ENCODE measurements at regions not wholly inside any gene's neighbourhood (a gene's known extent, or its start where the extent isn't known, plus 50 kb on each side); places are given as distances from the start of the nearest gene placed in this dataset.

GRCh38 chr3:44020143-44020542, 221.5 kb upstream of the TOPAZ1 start:
- no peak for DNase-seq (ENCODE audit: low spot score)

GRCh38 chr3:44021651-44022594, 219.8 kb upstream of the TOPAZ1 start:
- DNase-seq (ENCODE audit: low spot score): peak; percentile 16

GRCh38 chr3:44023961-44024593, 217.6 kb upstream of the TOPAZ1 start:
- no peak for DNase-seq (ENCODE audit: low spot score)

- peak; percentile 7 for DNase-seq (ENCODE audit: low spot score)
Observed at GRCh38 chr3:44026220-44026865, 215.3 kb upstream of the TOPAZ1 start.

GRCh38 chr3:44029100-44029499, 212.6 kb upstream of the TOPAZ1 start:
- no peak for DNase-seq (ENCODE audit: low spot score)

GRCh38 chr3:44030285-44030684, 211.4 kb upstream of the TOPAZ1 start:
- no peak for DNase-seq (ENCODE audit: low spot score)

GRCh38 chr3:44030687-44031305, 210.9 kb upstream of the TOPAZ1 start:
- peak; percentile 7 for DNase-seq (ENCODE audit: low spot score)

- DNase-seq (ENCODE audit: low spot score): no peak
Observed at GRCh38 chr3:44031387-44032380, 210.0 kb upstream of the TOPAZ1 start.

- DNase-seq (ENCODE audit: low spot score): no peak
Observed at GRCh38 chr3:44032487-44032886, 209.2 kb upstream of the TOPAZ1 start.

GRCh38 chr3:44033123-44033522, 208.6 kb upstream of the TOPAZ1 start:
- no peak for DNase-seq (ENCODE audit: low spot score)

GRCh38 chr3:44036850-44037249, 204.8 kb upstream of the TOPAZ1 start:
- DNase-seq (ENCODE audit: low spot score): no peak

GRCh38 chr3:44039006-44039405, 202.7 kb upstream of the TOPAZ1 start:
- peak; percentile 43 for DNase-seq (ENCODE audit: low spot score)

GRCh38 chr3:44041726-44042125, 200.0 kb upstream of the TOPAZ1 start:
- DNase-seq (ENCODE audit: low spot score): no peak

GRCh38 chr3:44042772-44043171, 198.9 kb upstream of the TOPAZ1 start:
- no peak for DNase-seq (ENCODE audit: low spot score)

GRCh38 chr3:44045476-44046275, 196.0 kb upstream of the TOPAZ1 start:
- DNase-seq (ENCODE audit: low spot score): peak; percentile 95

- DNase-seq (ENCODE audit: low spot score): no peak
Observed at GRCh38 chr3:44047796-44048195, 193.9 kb upstream of the TOPAZ1 start.

- peak; percentile 72 for DNase-seq (ENCODE audit: low spot score)
Observed at GRCh38 chr3:44048196-44048924, 193.3 kb upstream of the TOPAZ1 start.

- DNase-seq (ENCODE audit: low spot score): no peak
Observed at GRCh38 chr3:44048949-44049348, 192.7 kb upstream of the TOPAZ1 start.

GRCh38 chr3:44050101-44050500, 191.6 kb upstream of the TOPAZ1 start:
- DNase-seq (ENCODE audit: low spot score): no peak

- DNase-seq (ENCODE audit: low spot score): no peak
Observed at GRCh38 chr3:44050867-44051266, 190.8 kb upstream of the TOPAZ1 start.

Data from kidney tubule cell (primary cell).